ENCODE measurements at regions not wholly inside any gene's neighbourhood (a gene's known extent, or its start where the extent isn't known, plus 50 kb on each side); places are given as distances from the start of the nearest gene placed in this dataset.

DNA sequence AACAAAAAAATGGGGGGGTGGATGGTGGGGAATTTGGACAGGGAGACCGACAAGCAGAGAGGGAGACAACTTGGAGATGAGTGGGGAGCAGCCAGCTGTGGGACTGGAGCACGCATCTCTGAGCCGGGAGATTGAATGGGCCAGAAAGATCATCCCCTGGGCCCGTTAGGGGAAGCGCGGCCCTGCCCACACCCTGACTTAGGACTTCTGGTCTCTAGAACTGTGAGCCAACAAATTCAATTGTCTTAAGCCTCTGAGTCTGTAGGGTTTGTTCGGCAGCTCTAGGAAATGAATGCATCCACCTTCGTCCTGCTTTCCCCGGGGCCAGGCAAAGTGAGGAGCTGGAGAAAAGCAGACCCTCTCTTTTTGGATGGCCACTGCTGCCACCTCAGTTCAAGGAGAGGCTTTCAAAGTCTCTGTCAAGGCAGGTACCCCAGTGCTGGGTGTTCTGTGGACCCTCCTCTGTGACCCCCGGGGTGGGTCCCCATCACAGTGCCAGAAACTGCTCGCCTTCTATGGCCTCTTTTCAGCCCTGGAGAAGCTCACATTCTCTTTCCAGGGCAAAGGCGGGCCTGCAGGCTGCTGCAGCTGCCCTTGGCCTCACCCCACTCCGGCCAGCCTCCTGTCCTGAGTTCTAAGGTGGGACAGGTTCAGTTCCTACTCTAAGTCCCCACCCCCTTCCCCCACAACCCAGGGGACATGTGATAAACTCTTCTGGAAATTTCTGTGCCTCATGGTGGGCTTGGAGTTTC, 423.2 kb downstream of the RPS24 start:
- H3K9me3 ChIP-seq (replicated peaks in 1 of 3), result no peaks in the 10 kb centered on the region
- H3K36me3 ChIP-seq (replicated peaks in 1 of 2), result no peaks in the 10 kb centered on the region
- H3K27ac ChIP-seq, result no peak overlapping the region
- peaks cover 16 to 29% of the 10 kb centered on the region in 2 donors for H3K4me1 ChIP-seq (replicated peaks in 1 of 2)
- no peaks in the 10 kb centered on the region for H3K27me3 ChIP-seq
- H3K4me3 ChIP-seq, result peak overlapping the region in 1 of 4 donors; percentile 35
- 90 to 92% (median 90%) methylated on average over 11 to 13 of the region's 13 CpGs for WGBS, 4 donors
- DNase-seq, result no peak
- TF ChIP-seq POLR2A (IDR thresholded peaks at IDR 0.05), result no peak
- TF ChIP-seq, protein P1, sequence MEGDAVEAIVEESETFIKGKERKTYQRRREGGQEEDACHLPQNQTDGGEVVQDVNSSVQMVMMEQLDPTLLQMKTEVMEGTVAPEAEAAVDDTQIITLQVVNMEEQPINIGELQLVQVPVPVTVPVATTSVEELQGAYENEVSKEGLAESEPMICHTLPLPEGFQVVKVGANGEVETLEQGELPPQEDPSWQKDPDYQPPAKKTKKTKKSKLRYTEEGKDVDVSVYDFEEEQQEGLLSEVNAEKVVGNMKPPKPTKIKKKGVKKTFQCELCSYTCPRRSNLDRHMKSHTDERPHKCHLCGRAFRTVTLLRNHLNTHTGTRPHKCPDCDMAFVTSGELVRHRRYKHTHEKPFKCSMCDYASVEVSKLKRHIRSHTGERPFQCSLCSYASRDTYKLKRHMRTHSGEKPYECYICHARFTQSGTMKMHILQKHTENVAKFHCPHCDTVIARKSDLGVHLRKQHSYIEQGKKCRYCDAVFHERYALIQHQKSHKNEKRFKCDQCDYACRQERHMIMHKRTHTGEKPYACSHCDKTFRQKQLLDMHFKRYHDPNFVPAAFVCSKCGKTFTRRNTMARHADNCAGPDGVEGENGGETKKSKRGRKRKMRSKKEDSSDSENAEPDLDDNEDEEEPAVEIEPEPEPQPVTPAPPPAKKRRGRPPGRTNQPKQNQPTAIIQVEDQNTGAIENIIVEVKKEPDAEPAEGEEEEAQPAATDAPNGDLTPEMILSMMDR (IDR thresholded peaks at IDR 0.05), result no peak
- intact Hi-C loops (cut with DNase I), result no loop called here

DNA sequence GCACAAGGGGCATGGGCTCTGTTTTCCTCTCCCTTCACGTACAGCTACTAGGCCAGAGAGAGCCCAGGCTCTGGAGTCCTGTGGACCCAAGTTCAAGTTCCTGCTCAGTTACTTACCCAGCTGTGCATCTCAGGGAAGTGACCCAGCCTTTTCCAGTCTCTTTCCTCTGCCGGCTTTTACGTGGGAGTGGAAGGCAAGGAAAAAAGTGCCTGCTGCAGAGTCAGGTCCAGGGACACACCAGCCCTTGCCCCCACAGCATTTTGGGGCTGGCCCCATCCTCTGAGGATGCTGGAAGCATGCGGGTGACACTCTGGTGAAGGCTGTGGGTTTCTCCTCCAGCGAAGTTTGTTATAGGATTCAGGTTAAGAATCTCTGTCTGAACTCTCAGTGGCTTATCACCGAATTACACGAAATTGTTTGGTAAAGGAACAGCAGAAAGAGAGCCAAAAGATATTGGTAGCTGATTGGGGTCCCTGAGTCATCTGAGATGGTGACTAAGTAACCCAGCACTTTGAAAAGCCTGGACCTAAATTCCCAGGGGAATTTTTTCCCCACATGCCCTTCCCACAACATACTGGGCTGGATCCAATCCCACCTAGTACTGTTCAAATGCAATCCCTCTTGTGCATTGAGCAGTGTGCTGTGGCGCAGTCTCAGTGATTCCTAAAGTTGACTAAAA, 424.3 kb downstream of the RPS24 start:
- no peaks in the 10 kb centered on the region for H3K27me3 ChIP-seq
- peak overlapping the region in 1 of 4 donors; percentile 35 for H3K4me3 ChIP-seq
- H3K36me3 ChIP-seq (replicated peaks in 1 of 2), result no peaks in the 10 kb centered on the region
- intact Hi-C loops (cut with DNase I), result no loop called here
- H3K27ac ChIP-seq, result peak overlapping the region in 4 of 5 donors; percentile 66 to 90 (median 78)
- peaks cover 16 to 29% of the 10 kb centered on the region in 2 donors for H3K4me1 ChIP-seq (replicated peaks in 1 of 2)
- TF ChIP-seq, protein P1 (IDR thresholded peaks at IDR 0.05), result peak in 2 of 6 experiments; percentile 10 to 21
- TF ChIP-seq POLR2A (IDR thresholded peaks at IDR 0.05), result peak in 1 of 2 donors; percentile 59
- no peaks in the 10 kb centered on the region for H3K9me3 ChIP-seq (replicated peaks in 1 of 3)
- 58 to 75% (median 63%) methylated on average over 7 to 8 of the region's 8 CpGs for WGBS, 4 donors
- DNase-seq, result peak in 3 of 7 donors; percentile 39 to 60 (median 54)

DNA sequence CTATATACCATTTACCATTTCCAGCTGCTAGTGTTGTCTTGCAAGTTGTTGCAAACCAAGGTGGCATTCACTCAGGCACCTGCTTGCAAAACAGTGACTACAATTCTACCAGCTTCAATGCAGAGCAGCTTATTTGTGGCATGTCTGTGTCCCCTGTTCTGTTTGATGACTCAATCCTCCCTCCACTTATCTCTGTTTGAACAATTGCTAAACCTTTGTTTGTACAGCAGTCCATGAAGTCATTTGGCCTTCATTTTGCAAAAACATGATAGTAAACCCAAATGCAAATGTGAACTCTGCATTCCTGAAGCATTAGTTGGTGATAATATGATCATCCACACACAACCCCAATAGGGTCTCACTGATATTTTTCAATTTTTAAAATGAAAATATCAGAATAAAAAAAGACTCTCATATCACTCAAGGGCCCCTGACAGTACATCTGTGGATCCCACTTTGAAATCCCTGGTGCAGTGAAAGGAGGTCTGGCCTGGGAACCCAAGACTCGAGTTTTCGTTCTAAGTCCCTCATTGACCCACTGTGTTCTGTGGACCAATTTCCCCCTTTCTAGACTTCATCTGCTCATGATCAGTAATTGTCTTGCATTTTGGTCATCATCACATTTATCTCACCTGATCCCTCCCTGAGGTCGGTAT, 425.4 kb downstream of the RPS24 start:
- peak overlapping the region in 1 of 4 donors; percentile 35 for H3K4me3 ChIP-seq
- intact Hi-C loops (cut with DNase I), result no loop called here
- H3K9me3 ChIP-seq (replicated peaks in 1 of 3), result no peaks in the 10 kb centered on the region
- H3K36me3 ChIP-seq (replicated peaks in 1 of 2), result no peaks in the 10 kb centered on the region
- 81 to 86% (median 84%) methylated on average over 3 of the region's 3 CpGs for WGBS, 4 donors
- peak; percentile 38 to 90 for TF ChIP-seq POLR2A (IDR thresholded peaks at IDR 0.05)
- TF ChIP-seq, protein P1 (IDR thresholded peaks at IDR 0.05), result no peak
- peak in 6 of 7 donors; percentile 54 to 72 (median 64) for DNase-seq
- H3K27me3 ChIP-seq, result no peaks in the 10 kb centered on the region
- peak overlapping the region in 4 of 5 donors; percentile 19 to 90 (median 78) for H3K27ac ChIP-seq
- peaks cover 16 to 29% of the 10 kb centered on the region in 2 donors for H3K4me1 ChIP-seq (replicated peaks in 1 of 2)

DNA sequence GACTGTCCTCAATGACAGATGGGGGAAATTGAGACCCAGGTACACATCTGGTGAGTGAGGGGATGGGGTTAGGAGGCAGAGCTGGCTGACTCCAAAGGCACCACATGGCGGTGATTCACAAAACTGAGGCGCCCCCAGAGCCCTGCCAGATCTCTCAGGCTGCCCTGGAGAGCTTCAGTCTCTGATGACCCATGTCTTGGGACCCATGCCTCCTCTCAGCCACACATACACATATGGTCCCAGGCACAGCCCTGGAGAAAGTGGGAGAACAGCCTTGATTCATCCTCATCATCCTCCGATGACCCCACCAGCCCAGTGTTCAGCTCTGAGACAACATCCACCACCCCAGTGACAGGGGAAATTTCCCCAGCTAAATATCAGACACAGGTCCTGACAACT, 426.0 kb downstream of the RPS24 start:
- Histone ChIP-seq H3K27me3 (no peaks in the 10 kb centered on the region), H3K4me1 (replicated peaks in 1 of 2) (peaks cover 16 to 29% of the 10 kb centered on the region in 2 donors), H3K4me3 (no peak overlapping the region), H3K9me3 (replicated peaks in 1 of 3) (no peaks in the 10 kb centered on the region), H3K27ac (peak overlapping the region in 4 of 5 donors; percentile 19 to 90 (median 78)), H3K36me3 (replicated peaks in 1 of 2) (no peaks in the 10 kb centered on the region)
- WGBS, 4 donors, result 88 to 99% (median 96%) methylated on average over 1 to 3 of the region's 3 CpGs
- intact Hi-C loops (cut with DNase I), result no loop called here
- TF ChIP-seq POLR2A (IDR thresholded peaks at IDR 0.05), result no peak
- TF ChIP-seq, protein P1 (IDR thresholded peaks at IDR 0.05), result no peak
- DNase-seq, result peak in 1 of 7 donors; percentile 47
